ENCODE measurements at regions not wholly inside any gene's neighbourhood (a gene's known extent, or its start where the extent isn't known, plus 50 kb on each side); places are given as distances from the start of the nearest gene placed in this dataset.
A peak's percentile ranks its signal among the peaks of the same experiment; 100 is the strongest.

DNA sequence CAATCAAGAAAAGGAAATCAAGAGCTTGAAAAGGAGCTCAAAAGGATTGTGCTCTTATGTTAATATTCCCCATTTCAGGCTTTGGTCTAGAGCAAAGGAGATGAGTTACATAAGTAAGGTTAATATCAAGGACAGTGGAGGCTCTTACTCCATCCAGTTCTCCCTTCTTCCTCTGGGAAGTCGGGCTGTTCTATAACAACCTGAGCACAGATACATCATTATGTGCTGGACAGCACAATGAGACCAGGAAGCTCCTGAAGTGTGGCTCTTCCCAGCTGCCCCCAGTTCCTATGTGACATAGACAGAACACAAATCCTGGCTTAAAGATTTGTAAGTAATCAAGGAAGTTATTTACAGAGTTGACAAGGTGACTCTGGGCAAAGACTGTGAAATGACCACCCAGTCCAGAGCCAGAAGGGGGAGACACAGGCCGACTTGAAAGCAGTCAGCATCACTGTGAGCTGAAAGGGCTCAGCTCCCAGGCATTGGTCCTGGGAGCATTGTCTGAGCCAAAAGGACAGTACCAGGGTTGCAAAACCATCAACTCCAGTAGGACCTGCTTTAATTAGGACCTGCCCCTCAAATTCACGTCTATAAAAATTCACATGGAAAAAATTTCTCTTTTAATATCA is 917.6 kb upstream of the ACVR2A start:
- no peak for DNase-seq

DNA sequence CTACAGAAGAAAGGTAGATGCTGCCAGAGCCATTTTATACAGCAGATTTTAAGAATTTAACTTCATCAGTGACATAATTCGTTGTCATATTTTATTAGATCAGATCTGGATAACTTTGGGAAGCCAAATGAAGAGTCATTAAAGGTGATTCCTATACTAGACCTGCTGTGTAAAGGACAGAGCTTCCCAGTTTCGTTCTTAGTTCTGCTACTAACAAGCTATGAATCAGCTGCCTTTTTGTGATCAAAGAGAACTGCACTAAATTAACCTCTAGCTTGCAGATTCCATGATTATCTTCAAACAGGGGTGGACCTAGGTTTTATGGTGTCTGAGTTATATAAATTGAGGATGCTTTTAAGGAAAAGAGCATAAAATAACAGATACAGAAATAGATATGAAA is 926.5 kb upstream of the ACVR2A start:
- no peak for DNase-seq

DNA sequence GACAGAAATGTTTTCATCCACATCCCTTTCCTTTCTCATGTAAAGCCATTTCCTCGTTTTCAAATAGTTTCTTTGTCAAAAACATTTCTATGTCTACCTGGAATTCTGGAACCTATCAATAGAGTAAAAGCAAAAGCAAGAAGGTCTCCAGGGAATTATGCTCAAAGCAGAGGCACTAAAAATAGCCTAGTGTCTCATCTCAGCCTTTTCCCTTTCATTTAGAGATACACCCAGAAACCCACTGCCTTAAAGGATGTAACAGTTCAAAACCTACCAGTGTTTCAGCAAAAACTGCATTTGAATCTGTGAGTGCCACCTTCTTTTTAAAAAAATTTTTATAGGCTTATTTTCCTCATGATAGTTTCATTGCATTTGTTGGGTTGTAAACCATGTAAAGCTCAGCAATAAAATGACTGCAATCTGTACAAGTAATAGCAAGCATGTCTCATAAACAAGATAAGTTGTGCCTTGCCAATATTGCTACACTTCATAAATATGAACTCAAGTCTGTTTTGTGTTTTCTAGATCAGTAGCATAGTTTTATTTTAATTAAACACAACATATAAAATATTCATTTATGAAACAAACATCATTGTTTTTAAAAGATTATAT is 927.3 kb upstream of the ACVR2A start:
- DNase-seq, result no peak

DNA sequence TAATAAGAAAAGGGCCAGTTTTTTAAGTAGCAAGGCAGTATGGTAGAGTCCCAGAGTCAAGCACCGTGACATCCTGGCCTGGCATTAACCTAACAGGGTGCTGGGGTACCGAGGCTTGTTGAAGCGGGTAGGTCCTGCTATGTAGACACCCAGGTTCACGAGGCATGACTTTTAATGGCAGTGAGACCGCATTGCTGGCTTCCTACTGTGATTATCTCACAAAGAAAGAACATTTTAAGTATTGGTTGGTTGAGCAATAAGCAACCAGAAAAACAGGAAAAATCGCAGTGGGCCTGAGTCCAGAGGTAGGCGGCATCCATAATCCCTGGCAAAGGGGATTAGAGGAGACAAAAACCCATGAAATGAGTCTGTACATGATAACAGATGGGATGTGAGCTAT is 927.9 kb upstream of the ACVR2A start:
- no peak for DNase-seq

DNA sequence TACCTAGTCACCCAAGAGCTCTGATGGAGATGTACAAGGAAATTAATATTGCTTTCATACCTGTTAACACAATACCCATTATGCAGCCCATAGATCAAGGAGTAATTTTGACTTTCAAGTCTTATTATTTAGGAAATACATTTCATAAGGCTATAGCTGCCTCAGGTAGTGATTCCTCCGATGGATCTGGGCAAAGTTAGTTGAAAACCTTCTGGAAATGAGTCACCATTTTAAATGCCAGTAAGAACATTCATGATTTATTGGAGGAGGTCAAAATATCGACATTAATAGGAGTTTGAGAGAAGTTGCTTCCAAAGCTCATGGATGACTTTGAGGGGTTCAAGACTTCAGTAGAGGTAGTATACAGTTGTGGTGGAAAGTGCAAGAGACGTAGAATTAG is 931.4 kb upstream of the ACVR2A start:
- DNase-seq, result no peak

DNA sequence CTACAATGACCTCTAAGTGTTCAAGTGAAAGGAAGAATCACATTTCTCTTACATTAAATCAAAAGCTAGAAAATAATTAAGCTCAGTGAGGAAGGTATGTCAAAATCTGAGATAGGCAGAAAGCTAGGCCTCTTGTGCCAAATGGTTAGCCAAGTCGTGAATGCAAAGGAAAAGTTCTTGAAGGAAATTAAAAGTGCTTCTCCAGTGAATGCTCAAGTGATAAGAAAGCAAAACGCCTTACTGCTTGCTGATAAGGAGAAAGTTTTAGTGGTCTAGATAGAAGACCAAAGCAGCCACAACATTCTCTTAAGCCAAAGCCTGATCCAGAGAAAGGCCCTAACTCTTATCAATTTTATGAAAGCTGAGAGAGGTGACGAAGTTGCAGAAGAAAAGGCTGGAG is 932.3 kb upstream of the ACVR2A start:
- no peak for DNase-seq

DNA sequence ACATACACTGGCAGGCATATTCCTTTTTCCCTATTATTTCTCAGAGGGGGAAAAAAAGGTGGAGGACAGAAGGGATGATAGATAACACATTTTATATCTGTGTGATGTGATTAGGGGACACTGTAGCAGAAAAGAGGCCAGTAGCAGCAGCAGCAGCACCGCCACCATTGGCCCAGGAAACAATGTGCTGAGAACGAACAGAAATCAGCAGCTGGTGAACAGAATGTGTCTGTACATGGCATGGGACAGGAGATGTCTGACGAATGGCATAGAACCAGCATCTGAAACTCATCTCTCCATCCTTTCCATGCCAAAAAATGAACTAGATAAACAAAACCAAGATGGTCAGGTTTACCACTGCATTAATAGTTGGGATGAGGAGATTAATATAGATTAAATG is 936.1 kb upstream of the ACVR2A start:
- DNase-seq, result no peak

DNA sequence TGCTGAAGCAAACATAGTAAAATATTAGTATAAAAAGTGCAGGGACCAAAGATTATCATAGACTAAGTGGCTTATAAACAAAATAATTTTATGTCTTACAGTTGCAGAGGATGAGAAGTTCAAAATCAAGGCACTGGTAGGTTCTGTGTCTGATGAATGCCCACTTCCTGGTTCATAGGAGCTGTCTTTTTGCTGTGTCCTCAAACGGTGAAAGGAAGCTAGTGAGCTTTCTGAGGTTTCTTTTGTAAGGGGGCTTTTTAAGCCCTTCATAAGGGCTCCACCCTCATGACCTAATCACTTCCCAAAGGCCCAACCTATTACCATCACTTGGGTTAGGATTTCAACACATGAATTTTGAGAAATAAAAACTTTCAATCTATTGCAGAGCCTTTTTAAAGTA is 946.7 kb upstream of the ACVR2A start:
- no peak for DNase-seq

DNA sequence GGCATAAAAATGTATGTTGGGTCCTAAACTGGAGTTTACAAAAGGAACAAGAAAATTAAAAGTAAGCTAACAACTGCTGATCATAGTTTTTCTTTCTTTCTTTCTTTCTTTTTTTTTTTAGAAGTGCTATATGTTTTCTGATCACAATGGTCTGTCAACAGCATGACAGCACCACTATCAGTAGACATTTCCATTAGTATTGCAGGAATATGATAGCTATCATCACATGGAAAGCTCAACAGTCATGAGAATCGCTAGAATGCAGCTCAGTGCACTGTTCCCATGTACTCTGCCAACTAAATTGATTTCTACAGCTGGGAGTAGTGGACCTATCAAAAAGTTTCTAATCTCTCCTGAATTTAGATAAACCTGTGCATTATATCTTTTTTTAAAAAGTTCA is 950.3 kb upstream of the ACVR2A start:
- no peak for DNase-seq

DNA sequence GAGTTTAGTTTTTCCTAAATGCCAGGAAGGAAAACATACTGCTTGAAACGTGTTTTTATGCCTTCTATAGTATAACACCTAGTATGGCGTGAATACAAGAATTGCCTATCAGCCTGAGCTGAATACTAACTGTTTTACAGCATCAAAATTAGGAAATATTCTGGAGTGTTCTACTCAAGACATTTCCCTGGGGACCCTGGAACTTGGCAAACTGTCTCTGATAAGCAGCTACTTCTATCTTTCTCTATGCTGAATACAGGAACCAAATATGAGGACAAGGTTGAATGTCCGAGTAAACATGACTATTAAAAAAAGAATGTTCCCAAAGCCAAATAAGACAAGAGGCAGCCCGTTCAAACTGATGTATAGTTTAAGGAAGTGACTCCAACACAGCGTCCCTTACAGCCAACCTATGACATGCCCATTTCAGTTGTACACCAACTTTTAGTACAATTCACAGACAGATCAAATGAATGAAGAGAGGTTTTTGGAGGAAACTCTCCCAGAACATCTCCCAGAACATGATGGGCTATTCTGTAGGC is 951.3 kb upstream of the ACVR2A start:
- no peak for DNase-seq

DNA sequence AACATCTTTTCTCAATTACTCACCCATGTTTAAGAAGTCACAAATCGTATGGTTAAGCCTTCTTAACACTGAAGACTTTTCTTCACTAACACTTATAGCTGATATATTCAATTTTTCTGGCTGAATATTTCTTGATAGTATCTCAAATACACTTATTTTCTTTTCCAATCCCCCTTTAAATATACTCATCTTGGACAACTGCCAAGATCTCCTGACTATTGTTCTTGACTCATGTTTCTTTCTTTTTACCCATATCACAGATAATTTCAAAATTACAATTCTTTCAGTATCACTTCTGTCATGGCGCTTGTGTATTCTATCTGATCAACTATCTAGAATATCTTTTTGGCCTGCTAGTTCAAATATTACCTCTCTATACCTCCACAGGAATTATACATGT is 954.3 kb upstream of the ACVR2A start:
- DNase-seq, result no peak

DNA sequence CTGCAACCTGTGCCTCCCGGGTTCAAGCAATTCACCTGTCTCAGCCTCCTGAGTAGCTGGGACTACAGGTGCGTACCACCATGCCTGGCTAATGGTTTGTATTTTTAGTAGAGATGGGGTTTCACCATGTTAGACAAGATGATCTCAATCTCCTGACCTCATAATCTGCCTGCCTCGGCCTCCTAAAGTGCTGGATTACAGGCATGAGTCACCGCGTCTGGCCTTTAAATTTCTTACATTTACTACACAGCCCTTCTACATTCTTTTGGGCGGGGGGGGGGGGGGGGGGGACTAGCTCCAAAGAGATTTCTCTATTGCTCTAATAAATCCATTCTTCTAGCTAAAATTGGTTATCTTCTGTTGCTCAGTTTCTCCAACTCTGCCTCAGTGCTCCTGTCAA is 964.9 kb upstream of the ACVR2A start:
- DNase-seq, result no peak

DNA sequence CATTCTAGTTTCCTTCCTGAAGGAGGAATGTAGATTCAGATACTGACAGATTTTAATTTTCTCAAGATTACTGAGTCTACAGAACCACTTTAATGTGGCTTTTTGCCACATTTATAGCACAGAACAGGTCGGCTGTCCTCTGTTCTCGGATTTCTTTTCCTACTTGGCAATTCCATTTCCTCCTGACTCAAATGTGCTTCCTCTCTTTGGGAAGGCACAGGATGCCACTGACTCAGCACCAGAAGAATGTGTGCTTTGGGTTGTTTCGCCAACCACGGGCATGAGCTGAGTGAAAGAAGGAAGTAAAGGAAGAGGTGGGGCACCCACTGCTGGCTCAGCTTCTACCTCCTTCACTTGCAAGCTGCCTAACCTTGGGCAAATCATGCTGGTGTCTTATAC is 970.6 kb upstream of the ACVR2A start:
- no peak for DNase-seq

DNA sequence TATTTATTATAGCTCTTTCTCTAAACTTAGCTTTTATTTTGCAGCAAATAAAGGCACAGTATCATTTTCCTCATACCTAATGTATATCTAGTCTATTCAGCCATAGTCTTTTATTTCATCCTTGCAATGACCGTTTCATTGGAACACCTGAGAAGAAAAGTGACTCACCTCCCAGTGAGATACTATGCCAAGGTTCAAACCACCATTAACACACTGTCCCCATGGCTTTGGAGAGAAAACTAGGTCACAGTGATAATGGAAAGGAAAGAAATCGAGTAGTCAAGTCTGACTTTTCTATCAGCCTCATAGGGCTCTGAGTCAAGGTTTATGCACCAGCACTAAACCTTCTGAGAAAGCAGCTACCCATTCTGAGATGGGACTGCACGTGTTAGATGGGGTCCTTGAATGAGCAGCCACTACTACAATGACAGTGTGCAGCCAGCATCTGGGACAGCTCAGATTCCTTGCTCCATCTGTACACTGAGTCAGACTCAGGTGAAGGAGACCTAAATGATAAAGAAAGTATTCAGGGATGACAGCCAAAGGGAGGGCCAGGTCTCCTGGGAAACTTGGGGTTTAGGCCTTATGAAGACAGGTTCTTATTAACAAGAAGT is 971.1 kb upstream of the ACVR2A start:
- DNase-seq, result no peak

DNA sequence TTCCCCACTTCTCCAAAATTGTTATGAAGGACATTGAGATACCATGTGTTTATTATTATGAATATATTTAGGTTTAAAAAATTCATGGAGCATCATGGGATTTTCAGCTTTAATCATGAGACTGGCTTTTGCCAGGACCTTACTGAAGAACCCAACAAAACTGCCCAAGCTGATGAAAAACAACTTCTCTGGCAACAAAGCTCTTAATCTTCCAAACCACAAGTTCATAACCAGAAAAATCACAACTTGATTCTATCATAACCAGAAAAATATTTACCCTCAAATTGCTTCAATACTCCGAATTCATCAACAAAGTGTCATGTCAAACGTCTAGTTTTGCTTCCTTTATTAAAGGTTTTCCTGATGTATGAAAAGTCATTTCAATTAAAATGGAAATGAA is 971.8 kb upstream of the ACVR2A start:
- no peak for DNase-seq

DNA sequence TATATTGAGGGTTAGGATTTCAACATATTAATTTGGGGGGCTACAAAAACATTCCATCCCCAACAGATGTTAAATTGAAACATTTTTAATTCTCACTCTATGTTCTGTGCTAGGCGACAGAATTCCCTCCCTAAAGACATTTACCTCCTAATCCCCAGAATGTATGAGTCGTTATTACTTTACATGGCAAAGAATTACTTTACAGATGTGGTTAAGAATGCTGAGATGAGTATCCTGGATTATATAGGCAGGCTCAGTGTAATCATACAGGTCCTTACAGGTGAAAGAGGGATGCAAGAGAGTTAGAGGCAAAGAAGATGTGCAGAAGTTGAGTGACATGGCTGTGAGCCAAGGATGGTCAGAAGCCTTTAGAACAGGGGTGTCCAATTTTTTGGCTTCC is 974.1 kb upstream of the ACVR2A start:
- DNase-seq, result no peak

DNA sequence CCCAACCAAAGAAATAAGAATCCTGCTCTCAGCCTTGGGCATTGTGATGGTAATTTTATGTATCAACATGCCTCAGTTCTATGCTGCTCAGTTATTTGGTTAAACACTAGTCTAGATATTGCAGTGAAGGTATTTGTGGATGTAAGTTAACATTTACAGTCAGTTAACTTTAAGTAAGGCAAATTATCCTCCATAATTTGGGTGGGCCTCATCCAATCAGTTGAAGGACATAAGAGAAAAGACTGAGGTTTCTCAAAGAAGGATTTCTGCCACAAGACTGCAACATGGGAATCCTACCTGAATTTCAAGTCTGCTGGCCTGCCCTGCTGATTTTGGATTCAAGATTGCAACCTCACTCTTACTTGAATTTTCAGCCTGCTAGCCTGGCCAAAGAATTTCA is 975.5 kb upstream of the ACVR2A start:
- no peak for DNase-seq

DNA sequence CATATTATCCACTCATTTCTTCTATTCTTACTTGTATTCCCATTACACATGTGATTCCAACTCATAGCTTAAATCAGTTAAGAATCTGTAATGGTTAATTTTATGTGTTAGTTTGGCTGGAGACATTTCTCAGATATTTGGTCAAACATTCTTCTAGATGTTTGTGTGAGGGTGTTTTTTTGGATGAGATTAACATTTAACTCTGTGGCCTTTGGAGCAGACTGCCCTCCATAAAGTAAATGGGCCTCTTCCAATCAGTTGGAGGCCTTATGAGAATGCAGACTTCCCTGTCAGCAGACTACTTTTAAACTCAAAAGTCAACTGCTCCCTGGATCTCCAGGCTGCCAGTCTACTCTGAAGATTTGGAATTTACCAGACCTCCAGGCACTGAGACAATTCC is 976.8 kb upstream of the ACVR2A start:
- DNase-seq, result no peak

DNA sequence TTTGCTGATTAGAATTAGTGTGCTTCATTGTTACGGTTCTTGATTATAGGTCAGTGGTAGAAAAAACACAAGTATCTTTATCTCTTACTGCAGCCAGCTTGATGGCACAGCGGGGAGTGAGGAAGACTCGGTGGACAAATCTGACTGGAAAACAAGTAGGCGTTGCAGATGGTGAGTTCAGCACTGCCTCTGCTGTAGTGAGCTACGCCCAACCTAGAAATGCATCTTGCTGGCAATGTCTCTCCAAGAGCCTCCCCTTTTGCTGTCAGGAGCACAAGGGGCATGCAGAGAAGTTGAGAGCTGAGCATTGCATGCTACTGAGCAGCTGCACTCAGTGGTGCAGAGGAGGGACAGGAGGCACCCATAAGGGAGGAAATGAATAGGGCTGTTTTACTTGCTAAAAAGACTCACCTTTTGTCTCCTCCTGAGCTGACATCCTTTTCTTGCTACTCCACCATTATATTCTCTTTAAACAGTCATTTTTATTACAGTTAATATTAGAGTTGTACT is 977.3 kb upstream of the ACVR2A start:
- no peak for DNase-seq

DNA sequence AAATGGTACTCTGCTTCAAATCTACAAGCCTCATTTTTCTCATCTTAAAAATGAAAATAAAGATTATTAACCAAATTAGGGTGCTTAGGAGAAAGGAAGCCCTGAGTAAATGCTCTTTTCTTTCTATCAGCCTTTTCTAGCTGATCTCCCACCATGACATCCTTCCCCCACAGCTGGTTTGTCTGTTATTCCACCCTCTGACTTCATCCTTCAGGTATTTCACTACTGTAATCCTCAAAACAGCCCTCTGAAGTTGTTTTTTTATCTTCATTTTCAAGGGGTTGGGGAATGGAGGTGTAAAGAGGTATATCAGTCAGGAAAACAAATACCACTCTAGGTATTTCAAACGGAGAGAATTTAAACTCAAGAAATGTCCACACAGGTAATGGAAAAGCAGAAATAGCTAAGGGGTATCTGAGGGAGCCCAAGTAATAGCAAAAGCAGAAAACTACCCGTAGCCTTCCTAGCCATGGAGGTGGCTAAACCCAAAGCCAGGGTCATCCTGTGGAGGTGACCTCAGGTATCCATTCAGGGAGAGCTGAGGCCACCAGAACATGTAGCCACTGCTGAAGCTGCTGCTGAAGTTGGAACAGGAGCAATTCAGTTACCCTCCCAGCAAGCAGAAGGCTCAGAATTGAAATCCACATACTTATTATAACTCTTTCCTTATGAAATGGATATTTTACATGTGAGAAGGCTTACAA is 990.9 kb upstream of the ACVR2A start:
- DNase-seq, result no peak

DNA sequence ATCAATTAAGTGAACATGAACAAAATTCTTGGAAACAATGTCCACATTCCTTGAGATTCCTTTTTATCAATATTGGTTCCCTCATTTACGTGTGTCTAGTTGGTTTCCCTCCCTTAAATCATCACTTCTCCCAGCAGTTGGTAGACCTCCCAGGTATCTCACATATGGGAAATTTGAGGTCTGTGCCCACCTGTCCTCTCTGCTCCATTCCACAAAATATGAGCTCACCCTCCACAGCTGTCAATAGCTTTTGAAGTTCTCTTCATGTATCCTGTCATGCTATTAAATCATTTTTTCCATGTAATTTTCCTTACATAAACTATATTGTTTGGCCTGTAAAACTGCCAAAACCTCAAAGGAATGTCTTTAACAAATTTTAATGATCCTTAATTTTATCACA is 992.2 kb upstream of the ACVR2A start:
- DNase-seq, result no peak

DNA sequence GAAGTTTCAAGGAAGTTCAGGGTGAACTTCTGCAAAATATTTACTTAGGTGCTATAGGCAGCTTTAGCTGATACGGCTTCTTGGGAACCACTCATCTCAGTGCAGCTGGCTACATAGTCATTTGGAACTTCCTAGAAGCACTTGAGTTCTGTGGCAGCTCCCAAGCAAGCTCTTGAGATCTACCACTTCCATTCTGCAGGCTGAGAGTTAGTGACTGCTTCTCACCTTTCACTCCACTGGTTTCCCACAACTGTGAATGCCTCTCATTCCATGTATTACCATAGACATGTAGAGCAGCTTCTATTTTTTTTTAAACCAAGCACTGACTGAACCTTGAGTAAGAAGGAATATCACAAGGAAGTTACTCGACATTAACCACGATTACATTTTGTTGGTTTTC is 994.1 kb upstream of the ACVR2A start:
- DNase-seq, result peak; percentile 8

DNA sequence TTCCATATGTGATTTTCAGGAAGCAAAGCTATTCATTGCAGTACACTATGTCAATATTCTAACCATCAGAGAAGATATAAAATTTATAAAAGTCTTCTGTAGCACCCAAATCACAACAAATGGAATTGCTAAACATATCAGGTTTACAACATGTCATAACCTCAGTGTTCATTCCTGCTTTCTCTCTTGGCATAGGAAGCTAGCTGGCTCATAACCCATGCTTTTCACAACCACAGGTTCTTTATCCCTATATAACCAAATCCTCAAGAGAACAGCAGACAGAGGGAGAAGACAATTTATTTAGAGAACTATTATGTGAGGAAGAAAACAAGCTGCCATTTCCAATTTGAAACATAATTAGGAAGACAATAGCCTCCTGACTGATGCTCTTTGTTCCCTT is 997.0 kb upstream of the ACVR2A start:
- DNase-seq, result no peak

All from NCI-H2029 (cell line).